NCI-H1694 treated with DMSO at 0.1 percent for 48 hours (cell line): ENCODE measurements at regions not wholly inside any gene's neighbourhood (a gene's known extent, or its start where the extent isn't known, plus 50 kb on each side); places are given as distances from the start of the nearest gene placed in this dataset.

Source experiments
- DNase-seq: peaks from one replicate; lab custom pipeline; 2025; lab: John Stamatoyannopoulos, UW

DNA sequence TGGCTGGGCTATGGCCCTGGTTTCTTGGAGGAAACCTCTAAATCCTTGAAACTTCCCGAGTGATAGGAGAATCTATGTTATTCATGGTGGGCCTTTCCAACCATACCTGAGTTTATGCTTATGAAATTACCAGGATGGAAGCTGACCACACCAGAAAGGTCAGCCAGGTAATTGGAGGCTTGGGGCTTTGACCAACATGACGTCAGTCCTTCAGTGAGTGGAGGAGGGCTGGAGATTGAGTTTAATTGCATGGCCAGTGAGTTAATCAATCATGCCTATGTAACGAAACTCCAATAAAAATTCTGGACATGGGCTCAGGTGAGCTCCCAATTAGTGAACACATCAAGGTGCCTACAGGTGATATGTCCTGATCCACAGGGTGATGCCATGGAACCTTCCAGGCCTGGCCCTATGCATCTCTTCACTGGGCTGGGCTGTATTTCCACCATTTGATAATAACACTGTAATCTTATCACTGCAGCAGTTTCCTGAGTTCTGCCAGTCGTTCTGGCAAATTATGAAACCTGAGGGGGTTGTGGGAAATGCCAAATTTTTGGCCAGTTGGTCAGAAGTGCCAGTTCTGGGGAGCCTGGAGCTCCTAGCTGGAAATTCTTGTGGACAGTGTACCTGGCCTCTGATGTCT is 106.5 kb downstream of the CDH26 start:
- no peak for DNase-seq

DNA sequence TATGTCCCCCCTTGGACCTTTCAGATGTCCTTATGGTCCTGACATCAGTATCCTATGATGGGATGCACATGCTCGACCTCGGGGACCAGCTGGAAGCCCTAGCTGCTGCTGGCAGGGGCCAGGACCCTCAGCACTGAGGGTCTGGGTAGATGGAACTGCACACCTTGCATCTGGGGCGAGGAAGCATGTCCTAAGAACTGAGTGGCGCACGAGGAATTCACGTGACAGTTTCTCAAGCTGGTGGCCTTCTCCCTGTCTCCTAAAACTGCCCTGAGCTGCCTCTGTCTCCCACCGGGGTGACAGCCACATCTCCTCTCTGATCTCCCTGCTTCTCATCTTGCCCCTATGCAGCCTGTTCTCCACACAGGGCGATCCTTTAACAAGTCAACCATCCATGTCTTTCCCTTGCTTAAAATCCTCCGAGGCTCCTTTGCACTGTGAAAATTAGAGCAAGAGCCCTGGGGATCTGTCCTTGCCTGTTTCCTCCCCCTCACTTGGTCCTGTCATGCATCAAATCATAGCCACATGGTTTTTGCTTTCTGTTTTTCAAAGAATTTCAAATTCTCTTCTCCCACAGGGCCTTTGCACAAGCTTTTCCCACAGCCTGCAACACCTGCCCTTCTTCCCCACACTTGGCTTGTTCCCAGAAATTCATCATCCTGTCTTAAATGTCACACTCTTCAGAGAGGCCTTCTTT is 107.7 kb downstream of the CDH26 start:
- DNase-seq, result no peak

DNA sequence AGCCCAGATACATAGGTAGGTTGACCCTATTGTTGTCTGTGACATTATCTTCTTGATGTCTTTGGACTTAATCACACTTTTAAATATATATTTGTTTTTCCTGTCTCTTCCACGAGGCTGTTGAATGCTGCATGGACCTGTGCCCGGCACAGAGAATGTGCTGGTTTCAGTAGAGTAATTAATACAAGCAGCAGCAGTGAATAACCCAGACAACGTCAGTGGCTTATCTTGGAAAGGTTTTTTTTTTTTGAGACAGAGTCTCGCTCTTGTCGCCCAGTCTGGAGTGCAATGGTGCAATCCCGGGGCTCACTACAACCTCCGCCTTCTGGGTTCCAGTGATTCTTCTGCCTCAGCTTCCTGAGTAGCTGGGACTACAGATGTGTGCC is 108.2 kb downstream of the CDH26 start:
- DNase-seq, result no peak

DNA sequence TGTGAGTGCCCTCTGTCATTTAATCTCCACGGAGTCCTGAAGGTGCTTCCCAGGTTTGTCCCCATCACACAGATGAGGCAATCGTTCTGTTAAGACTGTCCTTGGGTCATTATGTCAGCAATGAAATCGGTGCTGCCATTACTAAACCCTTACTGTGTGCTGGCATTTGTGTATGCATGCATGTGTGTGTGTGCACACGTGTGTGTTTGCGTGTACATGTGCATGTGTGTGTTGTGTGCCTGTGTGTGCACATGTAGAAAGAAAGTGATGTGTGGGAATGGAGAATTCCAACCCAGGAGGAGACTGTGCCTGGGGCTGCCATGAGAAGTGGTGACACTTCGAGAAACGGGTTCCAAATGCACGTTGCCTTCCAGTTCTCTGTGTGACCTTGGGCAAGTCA is 110.3 kb downstream of the CDH26 start:
- no peak for DNase-seq

DNA sequence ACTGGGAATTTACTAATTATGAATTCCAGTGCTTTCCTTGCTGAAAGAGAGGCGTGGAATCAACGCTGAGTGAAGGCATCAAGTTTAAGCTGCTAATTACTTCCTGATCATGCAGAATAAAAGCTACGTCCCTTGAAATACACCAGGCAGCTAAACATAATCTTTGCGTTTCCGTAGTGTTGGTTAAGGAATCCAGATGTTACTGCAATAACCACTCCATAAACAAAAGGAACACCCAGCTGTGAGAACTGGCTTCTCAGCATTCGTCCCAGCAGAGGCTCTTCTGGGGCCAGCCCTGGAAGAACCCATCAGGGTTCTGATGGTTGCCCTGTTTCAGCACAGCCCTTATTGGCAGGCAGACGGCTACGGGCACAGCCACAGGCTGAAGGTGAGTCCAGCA is 111.4 kb downstream of the CDH26 start:
- DNase-seq, result no peak

DNA sequence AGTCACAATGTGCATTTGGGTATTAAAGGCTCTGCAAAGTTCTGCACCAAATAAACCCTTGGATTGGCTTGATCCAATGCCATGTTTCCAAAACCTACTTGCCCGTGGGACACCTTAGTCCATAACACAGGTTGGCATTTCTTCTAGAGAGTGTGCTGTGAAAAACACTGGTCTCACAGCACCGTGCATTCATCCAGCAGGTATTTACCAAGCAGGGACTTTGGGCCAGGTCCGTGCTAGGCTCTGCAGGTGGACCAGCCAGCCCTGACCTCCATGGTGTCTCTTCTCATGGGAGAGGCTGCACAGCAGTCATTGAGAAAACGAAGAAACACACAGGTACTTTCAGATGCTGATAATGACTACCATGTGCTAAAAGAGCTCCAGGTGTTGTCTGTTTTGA is 112.6 kb downstream of the CDH26 start:
- DNase-seq, result no peak

DNA sequence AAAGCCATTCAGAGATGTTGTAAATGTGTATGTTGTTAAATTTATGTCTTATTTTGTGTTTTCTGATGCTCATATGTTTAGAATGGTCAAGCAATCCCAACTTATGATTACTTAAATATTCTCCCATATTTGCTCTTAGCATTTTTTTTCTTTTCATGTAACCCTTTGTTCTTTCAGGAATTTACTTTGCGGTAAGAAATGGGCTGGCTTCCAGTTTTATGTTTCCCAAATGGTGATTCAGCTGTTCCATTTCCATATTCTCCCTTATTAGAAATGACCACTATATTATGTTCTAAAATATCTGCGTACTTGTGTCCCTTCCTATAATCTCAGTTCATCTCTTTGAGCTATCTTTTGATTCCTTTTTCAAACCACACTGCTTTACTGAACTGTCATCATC is 113.7 kb downstream of the CDH26 start:
- DNase-seq, result no peak

DNA sequence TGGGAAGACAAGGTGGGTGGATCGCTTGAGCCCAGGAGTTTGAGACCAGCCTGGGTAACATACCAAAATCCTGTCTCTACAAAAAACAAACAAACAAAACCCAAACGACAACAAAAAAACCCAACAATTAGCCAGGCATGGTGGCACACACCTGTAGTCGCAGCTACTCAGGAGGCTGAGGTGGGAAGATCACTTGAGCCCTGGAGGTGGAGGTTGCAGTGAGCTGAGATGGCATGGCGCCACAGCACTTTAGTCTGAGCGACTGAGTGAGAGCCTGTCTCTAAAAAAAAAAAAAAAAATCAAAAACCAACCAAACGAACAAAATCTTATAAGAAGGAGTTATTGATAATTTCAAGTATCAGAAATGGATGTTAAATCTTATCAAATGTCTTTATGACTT is 114.9 kb downstream of the CDH26 start:
- no peak for DNase-seq

DNA sequence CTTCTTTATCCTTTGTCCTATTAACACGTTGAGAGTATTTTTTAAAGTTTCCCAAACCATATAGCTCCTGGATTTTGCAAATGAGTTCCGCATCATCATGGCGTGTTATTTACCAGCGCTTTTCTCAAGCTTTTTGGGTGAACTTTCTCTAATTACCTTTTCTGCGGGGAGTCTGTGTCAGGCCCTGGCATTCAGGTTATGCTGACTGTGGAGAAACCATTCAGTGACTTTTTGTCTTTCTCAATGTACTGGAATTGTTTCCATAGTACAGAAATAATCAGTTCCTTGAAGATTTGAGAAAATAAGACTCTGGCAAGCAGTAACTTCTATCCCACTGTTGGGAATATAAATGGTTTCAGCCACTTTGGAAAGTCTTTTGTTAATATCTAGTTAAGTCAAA is 115.3 kb downstream of the CDH26 start:
- DNase-seq, result no peak

DNA sequence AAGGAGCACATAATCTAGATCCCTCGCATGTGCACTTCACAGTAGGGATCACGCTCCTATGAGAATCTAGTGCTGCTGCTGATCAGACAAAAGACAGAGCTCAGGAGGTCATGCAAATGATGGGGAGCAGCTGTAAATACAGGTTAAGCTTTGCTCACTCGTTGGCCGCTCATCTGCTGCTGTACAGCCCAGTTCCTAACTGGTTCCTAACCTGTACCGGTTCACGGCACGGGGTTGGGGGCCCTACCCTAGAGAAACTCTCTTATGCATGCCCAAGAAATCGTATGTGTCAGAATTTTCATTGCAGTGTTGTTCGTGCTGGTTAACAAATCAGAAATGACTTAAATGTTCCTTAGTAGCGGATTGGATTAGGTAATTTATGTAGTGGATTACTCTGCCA is 116.1 kb downstream of the CDH26 start:
- DNase-seq, result no peak

DNA sequence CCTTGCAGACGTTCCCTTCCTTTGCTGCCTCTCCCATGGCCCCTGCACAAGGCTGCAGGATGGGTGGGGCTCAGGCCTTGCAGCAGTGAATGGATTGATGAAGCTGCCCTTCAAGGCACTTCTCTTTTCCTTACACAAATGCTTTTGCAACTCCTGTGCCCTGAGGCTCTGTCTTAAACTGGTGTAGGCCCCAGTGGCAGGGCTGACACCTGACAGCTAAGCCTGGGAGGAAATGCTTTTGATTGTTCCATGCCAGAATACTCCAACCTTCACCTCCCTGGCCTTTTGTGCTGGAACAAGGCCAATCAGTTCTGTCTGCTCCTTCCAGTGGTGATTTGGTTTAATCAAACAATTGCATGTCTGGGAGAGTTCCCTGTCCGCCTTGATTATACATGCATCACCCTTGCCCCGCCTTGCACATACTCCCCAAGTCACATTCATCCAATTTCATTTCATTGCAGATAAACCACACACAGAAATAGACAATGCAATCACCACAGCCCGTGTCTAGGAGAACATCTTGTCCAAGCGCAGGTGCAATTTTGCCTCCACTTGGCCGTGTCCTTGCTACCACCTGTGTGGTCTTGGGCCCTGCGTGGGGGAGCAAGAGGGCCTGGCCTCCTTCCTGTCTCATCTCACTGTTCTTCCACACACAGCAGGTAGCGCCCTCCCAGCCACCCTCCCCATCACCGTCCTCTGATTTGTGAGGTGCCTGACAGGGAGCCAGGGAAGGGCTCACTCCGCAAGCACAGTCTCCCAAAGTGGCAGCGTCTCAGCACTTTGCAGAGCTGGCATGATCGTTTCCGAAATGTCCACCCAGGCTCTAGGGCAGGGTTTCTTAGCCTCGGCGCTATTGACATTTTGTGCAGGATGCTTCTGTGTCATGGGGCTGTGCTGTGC is 120.4 kb downstream of the CDH26 start:
- no peak for DNase-seq

DNA sequence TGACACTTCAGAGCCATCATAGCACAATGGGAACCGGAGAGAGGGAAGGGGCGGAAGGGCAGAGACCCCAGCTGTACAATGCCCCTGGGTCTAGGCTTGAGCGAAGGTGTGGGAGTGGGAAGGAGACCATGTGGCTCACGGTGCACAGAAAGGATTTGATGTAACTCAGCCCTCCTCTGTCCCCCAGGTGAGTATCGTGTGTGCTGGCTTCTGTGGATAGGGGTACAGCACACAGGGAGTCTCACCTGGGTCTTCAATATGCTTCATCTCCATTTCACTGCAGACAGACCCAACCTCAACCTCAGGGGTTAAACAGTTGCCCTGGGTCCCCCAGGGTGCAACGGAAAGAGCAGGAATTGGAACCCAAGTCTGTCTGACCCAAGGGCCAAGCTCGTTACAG is 122.2 kb downstream of the CDH26 start:
- no peak for DNase-seq

DNA sequence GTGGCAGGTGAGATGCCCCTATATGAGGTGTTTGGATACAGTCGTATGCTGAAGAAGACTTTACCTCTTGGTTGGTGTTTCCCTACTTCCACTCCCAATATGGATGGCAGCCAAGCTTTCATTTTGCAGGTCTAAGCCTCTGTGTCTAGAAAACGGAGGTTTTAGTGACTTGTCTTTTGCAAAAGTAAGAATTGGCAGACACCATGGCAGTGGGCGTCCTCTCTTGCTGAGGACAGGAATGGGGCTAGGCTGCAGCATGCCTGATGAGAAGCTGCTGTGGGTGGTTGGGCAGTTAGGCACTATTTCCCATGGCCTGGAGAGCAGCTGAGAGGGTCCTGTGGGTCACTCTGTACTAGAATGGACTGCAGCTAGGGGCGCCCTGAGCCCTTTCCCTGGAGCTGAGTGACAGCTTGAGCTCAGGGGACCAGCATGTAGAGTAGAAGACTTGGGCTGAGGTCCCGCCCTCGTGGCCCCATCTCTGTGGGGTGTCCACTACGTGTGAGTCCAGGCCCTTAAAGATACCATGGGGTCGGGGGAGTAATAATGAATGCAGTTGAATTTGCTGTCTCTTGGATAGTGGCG is 127.4 kb downstream of the CDH26 start:
- no peak for DNase-seq

DNA sequence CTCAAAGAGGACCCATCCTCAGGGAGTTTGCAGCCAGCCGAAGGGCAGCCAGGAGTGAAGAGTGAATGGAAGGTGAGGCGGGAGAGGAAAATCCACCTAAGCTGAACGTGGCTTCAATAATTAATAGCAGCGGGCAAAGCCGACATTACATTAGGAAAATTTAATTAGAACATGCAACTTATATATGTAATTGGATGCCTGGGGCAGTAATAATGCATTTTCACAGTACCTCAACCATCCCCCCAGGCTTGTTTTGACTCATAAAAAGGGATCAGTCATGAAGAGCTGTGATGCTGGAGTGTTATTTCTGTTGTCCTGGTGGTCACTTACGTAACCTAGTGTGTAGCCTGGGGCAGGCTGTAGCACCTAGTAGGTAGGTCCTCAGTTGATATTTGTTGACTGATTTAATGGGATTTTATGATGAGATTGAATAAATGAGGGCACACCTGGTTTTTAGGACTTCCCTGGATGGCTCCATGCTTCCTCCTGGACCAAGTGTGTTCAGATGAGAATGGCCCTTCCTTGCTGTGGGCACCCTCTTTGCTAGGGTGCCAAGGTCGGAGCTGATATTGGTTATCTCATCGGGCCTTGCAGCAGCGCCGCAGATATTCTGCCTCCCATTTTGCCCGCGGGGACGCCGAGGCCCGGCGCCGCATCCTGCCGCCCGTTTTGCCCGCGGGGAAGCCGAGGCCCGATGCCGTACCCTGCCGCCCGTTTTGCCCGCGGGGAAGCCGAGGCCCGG is 128.8 kb downstream of the CDH26 start:
- no peak for DNase-seq

DNA sequence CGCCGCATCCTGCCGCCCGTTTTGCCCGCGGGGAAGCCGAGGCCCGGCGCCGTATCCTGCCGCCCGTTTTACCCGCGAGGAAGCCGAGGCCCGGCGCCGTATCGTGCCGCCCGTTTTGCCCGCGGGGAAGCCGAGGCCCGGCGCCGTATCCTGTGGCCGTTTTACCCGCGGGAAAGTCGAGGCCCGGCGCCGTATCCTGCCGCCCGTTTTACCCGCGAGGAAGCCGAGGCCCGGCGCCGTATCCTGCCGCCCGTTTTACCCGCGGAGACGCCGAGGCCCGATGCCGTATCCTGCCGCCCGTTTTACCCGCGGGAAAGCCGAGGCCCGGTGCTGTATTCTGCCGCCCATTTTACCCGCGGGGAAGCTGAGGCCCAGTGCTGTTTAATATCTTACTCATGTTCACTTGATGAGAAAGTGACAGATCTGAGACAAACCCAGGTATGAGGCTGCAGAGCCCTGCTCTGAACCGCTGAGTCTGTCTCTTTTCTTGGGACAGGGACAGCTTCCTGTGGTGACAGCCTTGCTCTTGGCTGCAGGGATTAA is 129.4 kb downstream of the CDH26 start:
- DNase-seq, result no peak

DNA sequence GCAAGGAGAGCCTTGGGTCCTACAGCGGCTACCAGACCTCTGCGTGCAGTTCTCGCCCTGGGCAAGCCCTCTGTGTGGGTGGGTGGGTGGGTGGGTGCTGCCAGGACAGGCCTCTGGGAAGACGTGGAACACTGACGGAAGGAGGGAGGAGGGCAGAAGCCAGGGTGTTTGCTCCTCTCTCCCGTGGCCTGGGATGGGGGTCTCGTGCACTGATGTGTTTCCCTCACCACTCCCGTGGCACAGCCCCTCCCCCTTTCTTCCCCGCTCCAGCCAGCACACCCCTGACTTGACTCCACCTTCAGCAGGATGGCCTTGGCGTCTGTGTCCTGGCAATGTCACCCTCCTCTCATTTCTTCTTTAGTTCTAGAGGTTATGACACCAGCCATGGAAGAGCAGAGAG is 130.0 kb downstream of the CDH26 start:
- no peak for DNase-seq

DNA sequence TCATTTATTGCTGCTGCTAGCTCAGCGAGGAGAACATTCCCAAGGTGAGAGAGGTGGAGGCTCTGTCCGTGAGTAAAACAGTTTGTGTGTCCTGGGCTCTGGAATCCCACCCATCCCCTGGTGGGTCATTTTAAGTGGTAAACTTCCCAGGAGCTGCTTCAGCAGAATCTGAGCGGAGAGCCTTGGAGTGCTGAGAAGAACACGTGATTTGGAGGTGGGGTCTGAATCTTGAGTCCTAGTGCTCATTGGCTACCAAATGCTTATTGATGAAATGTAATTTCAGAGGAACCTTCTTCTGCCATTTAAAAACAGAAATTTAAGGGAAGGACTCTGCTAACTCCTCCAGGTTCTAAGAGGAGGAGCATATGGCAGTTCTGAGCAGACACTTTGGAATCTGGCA is 132.4 kb downstream of the CDH26 start:
- DNase-seq, result no peak

DNA sequence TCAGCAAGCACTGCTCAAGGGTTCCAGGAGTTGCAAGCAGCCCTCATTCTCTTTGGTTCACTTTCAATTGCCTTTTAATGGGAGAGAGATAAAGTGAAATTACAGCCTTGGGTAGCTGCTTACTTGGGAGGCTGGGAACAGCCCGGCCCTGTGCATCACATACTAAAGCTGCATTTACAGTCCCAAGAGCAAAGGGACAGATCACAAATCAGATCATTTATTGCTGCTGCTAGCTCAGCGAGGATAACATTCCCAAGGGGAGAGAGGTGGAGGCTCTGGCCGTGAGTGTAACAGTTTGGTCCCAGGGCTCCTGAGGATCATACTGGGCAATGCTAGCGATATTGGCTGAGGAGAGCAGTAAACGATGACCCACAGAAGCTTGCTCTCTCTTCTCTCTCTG is 133.1 kb downstream of the CDH26 start:
- DNase-seq, result no peak

DNA sequence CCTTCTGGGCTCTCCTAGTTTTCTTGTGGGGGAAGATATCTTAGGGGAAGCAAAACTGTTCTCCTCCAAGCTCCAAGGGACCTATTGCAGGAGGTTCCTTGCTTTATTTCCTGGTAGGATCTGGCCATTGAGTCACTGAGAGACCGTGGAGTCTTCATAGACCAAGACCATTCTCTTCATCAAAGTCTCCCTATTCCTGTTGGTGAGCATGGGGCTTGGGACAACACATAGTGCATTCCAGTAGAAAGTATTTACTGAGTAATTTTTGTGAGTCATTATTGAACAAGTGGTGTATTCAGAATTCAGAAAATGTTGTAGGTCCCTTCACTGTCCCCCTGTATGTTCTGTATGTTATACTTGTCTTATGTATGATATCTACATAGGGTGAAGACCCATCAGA is 133.6 kb downstream of the CDH26 start:
- no peak for DNase-seq

DNA sequence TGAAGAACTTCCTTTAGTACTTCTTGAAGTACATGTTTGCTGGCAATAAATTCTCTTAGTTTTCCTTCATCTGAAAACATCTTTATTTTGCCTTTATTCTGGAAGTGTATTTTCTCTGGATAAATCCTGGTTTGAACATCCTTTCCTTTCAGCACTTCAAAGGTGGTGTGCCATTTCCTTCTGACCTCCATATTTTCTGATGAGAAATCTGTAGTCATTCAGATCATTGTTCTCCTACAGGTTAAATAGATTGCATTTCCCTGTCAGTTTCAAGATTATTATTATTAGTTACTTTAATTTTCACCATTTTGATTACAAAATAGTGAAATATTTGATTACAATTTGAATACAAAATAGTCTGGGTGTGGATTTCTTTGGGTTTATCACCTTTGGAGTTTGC is 134.5 kb downstream of the CDH26 start:
- DNase-seq, result no peak

DNA sequence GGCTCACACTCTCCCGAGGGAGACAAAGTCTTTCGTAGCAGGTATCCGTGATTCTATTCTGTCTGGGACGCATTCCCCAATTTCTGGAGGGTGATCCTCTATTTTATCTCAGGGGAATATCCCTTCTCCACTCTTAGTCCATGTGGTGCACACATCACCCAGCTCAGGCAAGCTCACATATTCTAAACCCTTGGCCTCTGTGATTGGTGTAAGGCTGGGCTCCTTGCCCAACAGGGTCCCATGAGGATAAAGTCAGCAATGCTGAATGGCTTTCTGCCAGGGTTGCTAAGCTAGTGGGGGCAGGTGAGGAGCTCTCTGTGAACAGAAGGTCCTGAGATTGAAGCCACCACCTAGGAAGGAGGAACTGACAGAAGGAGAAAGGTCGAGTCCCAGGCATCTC is 137.2 kb downstream of the CDH26 start:
- DNase-seq, result no peak

DNA sequence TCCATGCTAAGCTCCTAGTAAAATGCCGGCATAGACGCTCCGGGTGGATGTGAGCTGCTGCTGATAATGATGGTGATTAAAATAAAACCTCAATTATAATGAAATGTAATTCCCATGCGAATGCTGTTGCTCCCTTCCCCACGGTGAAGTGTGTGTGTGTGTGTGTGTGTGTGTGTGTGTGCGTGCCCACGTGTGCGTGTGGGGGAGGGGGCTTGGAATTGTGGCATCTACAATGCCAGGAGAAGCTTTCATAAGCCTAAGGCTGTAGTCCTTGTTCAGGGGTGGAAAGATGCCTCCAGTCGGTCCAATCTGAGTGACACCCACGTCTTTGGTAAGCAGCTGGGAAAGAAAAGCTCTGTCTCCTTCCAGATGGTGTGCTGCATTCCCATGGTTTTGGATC is 137.9 kb downstream of the CDH26 start:
- no peak for DNase-seq
